ENCODE measurements at regions not wholly inside any gene's neighbourhood (a gene's known extent, or its start where the extent isn't known, plus 50 kb on each side); places are given as distances from the start of the nearest gene placed in this dataset.

- TF ChIP-seq CREB1 (IDR thresholded peaks at IDR 0.05) (no peak), CREB1 (CRISPR knock-in tag; IDR thresholded peaks at IDR 0.05) (no peak), CTCF (CRISPR knock-in tag; IDR thresholded peaks at IDR 0.05) (no peak), EP300 (IDR thresholded peaks at IDR 0.05; ENCODE audit: low read depth in 2 of 2, low read length in 2 of 2) (no peak), EP300 (CRISPR knock-in tag; IDR thresholded peaks at IDR 0.05; ENCODE audit: borderline replicate concordance) (no peak), MAFF (IDR thresholded peaks at IDR 0.05; ENCODE audit: low read depth, low read length) (no peak)
Observed at GRCh38 chr2:236942554-236942953, 143.1 kb upstream of the COPS8 start.

Data from HepG2 (cell line).